ENCODE measurements at regions not wholly inside any gene's neighbourhood (a gene's known extent, or its start where the extent isn't known, plus 50 kb on each side); places are given as distances from the start of the nearest gene placed in this dataset.
A peak's percentile ranks its signal among the peaks of the same experiment; 100 is the strongest.

DNA sequence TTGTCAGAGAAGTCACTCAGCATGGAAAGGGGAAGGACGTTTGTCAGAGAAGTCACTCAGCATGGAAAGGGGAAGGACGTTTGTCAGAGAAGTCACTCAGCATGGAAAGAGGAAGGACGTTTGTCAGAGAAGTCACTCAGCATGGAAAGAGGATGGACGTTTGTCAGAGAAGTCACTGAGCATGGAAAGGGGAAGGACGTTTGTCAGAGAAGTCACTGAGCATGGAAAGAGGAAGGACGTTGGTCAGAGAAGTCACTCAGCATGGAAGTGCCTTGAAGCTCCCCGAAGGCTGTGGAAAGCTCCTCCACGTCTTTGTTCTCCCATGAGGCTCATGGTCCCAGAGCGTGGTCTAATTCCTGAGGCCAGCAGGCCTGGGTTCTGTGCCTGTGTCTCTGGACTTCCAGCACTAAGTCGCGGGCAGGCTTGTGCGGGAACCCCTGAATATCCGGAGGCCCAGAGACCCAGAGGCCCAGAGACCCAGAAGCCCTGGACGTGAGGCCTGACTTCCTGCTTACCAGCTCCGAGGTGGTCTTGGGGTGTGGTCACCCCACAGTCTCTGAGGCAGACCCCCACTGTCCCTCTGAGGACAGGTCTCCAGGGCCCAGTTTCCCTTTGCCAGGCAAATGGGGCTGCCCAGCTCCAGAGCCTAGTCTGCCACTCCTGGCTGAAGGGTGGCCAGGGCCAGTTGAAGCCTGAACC, 70.4 kb upstream of the TWIST2 start:
- H3K27ac ChIP-seq = no peak overlapping the region
- no peak for DNase-seq
- no peak for TF ChIP-seq EP300 (IDR thresholded peaks at IDR 0.05; ENCODE audit: low read depth)
- TF ChIP-seq, protein P1, sequence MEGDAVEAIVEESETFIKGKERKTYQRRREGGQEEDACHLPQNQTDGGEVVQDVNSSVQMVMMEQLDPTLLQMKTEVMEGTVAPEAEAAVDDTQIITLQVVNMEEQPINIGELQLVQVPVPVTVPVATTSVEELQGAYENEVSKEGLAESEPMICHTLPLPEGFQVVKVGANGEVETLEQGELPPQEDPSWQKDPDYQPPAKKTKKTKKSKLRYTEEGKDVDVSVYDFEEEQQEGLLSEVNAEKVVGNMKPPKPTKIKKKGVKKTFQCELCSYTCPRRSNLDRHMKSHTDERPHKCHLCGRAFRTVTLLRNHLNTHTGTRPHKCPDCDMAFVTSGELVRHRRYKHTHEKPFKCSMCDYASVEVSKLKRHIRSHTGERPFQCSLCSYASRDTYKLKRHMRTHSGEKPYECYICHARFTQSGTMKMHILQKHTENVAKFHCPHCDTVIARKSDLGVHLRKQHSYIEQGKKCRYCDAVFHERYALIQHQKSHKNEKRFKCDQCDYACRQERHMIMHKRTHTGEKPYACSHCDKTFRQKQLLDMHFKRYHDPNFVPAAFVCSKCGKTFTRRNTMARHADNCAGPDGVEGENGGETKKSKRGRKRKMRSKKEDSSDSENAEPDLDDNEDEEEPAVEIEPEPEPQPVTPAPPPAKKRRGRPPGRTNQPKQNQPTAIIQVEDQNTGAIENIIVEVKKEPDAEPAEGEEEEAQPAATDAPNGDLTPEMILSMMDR (IDR thresholded peaks at IDR 0.05) = no peak
- no peak for TF ChIP-seq POLR2A (IDR thresholded peaks at IDR 0.05)
- no peak for TF ChIP-seq POLR2AphosphoS5 (IDR thresholded peaks at IDR 0.05)
- no peaks in the 10 kb centered on the region for H3K36me3 ChIP-seq
- WGBS, 2 donors (ENCODE audit: low coverage in 1 of 2) = 68% methylated on average over 15 of the region's 15 CpGs; no CpG with 5 or more reads in 1 of the 2 donors
- no peaks in the 10 kb centered on the region for H3K9me3 ChIP-seq
- in situ Hi-C loops (cut with MboI; ENCODE audit: low pct_ligation_motif_present in 1 of 4, low pct_unique_long_range_greater_than_20kb in 1 of 4, low sequenced_read_pairs in 3 of 4) (loop anchor here in 3 of 4 donors (25.0 kb wide), 1 partner anchor 415 kb away; no protein-coding TSS in a partner anchor), intact Hi-C loops (cut with DNase I; ENCODE audit: low total_unique reads) (no loop called here)
- no peaks in the 10 kb centered on the region for H3K4me1 ChIP-seq
- no peak overlapping the region for H3K4me3 ChIP-seq
- no peaks in the 10 kb centered on the region for H3K27me3 ChIP-seq

DNA sequence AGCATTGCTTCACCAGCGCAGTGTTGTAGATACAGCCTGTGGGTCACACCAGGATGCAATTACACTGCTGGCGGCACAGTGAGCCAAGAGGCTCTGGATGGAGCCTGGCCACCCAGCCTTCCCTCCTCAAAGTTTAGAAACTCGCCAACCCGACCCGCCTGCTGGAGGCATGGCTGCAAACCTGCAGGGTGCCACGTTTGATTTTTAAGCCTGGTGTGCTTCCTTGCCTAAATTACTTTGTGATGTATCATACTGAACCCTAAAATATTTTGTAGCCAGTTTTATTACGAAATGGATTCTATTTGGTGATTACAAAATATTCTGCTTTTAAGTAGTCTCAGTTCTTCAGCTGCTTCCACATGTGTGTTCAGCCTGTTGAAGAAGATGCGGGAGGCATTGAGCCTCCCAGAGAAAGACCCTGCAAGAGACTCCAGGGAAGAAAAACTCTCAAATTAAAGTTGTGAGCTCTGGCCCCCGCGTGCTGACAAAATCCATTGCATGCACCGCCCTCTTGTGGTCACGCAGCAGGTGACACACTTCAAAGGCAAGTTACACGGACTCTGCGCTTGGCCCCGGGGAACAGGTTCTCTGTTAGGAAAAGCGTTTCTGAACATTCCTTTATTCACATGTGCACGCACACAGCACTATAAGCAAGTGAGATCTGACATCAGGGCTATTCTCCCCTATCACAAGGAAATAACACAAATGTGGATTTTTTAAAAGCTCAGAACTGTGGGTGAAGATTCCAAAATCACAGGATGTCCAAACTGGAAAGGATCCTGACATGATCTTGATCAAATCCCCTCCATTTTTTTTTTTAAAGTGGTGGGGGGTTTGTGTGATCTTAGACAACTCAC, 63.0 kb upstream of the TWIST2 start:
- H3K9me3 ChIP-seq = no peaks in the 10 kb centered on the region
- H3K4me3 ChIP-seq = no peak overlapping the region
- peak; percentile 56 for DNase-seq
- TF ChIP-seq, protein P1 (IDR thresholded peaks at IDR 0.05) = peak; percentile 76 to 86 (median 83)
- TF ChIP-seq POLR2AphosphoS5 (IDR thresholded peaks at IDR 0.05) = peak in 1 of 3 donors; percentile 17
- no peak for TF ChIP-seq POLR2A (IDR thresholded peaks at IDR 0.05)
- 30 to 50% methylated on average over 6 to 17 of the region's 17 CpGs for WGBS, 2 donors (ENCODE audit: low coverage in 1 of 2)
- H3K27ac ChIP-seq = peak overlapping the region in 3 of 4 donors; percentile 9 to 39 (median 25)
- no peaks in the 10 kb centered on the region for H3K4me1 ChIP-seq
- no peaks in the 10 kb centered on the region for H3K27me3 ChIP-seq
- intact Hi-C loops (cut with DNase I; ENCODE audit: low total_unique reads) = loop anchor here (10.0 kb wide), 2 partner anchors 160 to 430 kb away; no protein-coding TSS in a partner anchor
- in situ Hi-C loops (cut with MboI; ENCODE audit: low pct_ligation_motif_present in 1 of 4, low pct_unique_long_range_greater_than_20kb in 1 of 4, low sequenced_read_pairs in 3 of 4) = loop anchor here in 3 of 4 donors (10.0 to 25.0 kb wide), 2 partner anchors 100 to 423 kb away; no protein-coding TSS in a partner anchor
- no peaks in the 10 kb centered on the region for H3K36me3 ChIP-seq

DNA sequence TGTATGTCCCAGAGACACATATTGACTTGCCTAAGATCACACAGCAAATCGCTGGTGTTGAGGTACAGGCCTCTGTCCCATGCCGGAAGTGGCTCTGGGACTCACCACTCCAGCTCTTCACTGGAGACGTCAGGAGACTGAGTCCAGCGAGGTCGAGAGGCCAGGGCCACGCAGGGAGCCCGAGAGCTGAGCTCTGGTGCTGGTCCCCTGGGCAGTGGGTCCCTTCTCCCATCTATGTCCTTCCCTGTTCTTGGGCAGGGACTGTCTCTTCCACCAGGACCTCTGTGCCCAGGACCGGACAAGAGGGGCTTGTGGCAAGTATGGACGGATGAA, 62.4 kb upstream of the TWIST2 start:
- WGBS, 2 donors (ENCODE audit: low coverage in 1 of 2) = 72 to 100% methylated on average over 1 to 6 of the region's 9 CpGs
- in situ Hi-C loops (cut with MboI; ENCODE audit: low pct_ligation_motif_present in 1 of 4, low pct_unique_long_range_greater_than_20kb in 1 of 4, low sequenced_read_pairs in 3 of 4) (loop anchor here in 3 of 4 donors (10.0 to 25.0 kb wide), 2 partner anchors 101 to 423 kb away; no protein-coding TSS in a partner anchor), intact Hi-C loops (cut with DNase I; ENCODE audit: low total_unique reads) (loop anchor here (10.0 kb wide), 2 partner anchors 159 to 431 kb away; no protein-coding TSS in a partner anchor)
- no peaks in the 10 kb centered on the region for H3K36me3 ChIP-seq
- no peak overlapping the region for H3K4me3 ChIP-seq
- peak overlapping the region in 1 of 4 donors; percentile 39 for H3K27ac ChIP-seq
- TF ChIP-seq, protein P1 (IDR thresholded peaks at IDR 0.05) = no peak
- no peak for TF ChIP-seq POLR2A (IDR thresholded peaks at IDR 0.05)
- TF ChIP-seq EP300 (IDR thresholded peaks at IDR 0.05; ENCODE audit: low read depth) = no peak
- TF ChIP-seq POLR2AphosphoS5 (IDR thresholded peaks at IDR 0.05) = no peak
- no peaks in the 10 kb centered on the region for H3K27me3 ChIP-seq
- no peaks in the 10 kb centered on the region for H3K4me1 ChIP-seq
- DNase-seq = no peak
- no peaks in the 10 kb centered on the region for H3K9me3 ChIP-seq

DNA sequence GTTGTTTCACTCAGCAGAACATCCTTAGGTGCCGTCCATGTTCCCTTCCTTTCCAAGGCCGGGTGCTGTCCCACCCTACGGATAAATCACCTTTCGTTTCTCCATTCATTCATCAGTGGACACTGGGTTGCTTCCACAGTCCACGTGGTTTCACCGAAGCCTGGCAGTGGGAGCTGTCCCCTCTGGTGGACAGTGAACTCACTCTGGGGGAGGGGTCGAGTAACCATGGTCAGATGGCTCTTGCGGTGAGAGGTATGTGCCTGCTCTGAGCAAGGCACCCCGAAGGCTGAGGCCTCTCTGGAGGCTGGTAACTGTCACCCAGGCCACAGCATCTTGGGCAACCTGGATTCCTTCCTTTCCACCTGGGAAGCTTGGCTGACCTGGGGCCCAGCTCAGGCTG, 61.5 kb upstream of the TWIST2 start:
- Histone ChIP-seq H3K27me3 (no peaks in the 10 kb centered on the region), H3K4me3 (no peak overlapping the region), H3K36me3 (no peaks in the 10 kb centered on the region), H3K27ac (peak overlapping the region in 2 of 4 donors; percentile 9 to 49), H3K4me1 (no peaks in the 10 kb centered on the region), H3K9me3 (no peaks in the 10 kb centered on the region)
- WGBS, 2 donors (ENCODE audit: low coverage in 1 of 2) = 63 to 82% methylated on average over 6 to 8 of the region's 9 CpGs
- in situ Hi-C loops (cut with MboI; ENCODE audit: low pct_ligation_motif_present in 1 of 4, low pct_unique_long_range_greater_than_20kb in 1 of 4, low sequenced_read_pairs in 3 of 4) = loop anchor here in 3 of 4 donors (10.0 to 25.0 kb wide), 2 partner anchors 102 to 424 kb away; no protein-coding TSS in a partner anchor
- intact Hi-C loops (cut with DNase I; ENCODE audit: low total_unique reads) = loop anchor here (10.0 kb wide), 2 partner anchors 158 to 432 kb away; no protein-coding TSS in a partner anchor
- TF ChIP-seq EP300 (IDR thresholded peaks at IDR 0.05; ENCODE audit: low read depth) (no peak), POLR2A (IDR thresholded peaks at IDR 0.05) (no peak), POLR2AphosphoS5 (IDR thresholded peaks at IDR 0.05) (no peak)
- DNase-seq = no peak

All from transverse colon (tissue), 4 donors.